HG03039 (cell line): ENCODE measurements at regions not wholly inside any gene's neighbourhood (a gene's known extent, or its start where the extent isn't known, plus 50 kb on each side); places are given as distances from the start of the nearest gene placed in this dataset.
"Not testable (repeated sequence)": the region's sequence is repeated elsewhere in the genome, so short reads cannot be mapped to it uniquely, and the experiment has no call there.

Experiments
- ATAC-seq: cut with Tn5 transposase; IDR thresholded peaks from one replicate; pipeline ENCODE4 v1.9.1; 2021; ENCODE audit warnings: mild to moderate bottlenecking, moderate library complexity; ENCODE audit not compliant: unreplicated experiment

DNA sequence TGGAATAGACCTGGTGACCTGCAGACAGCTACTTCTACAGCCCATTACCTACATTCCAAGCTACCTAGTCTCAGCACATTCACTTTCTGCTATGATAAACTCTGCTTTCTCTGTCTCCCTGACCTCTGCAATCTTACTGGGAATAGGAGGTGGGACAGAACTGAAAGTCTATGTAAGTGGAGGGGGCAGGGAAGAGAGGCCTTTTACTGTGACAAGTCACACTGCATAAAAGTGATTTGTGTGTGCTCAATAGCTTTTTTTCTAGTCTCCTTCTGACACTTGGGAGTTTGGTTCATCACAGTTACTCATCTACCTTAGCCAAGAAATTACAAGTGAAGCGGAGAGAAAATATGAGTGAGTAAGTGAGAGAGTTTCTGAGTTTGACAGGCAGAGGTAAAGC is 322.4 kb downstream of the OLFM4 start:
- ATAC-seq, result no peak

GRCh38 chr13:53357582-53357981 is 329.0 kb downstream of the OLFM4 start:
- peak; percentile 88 for ATAC-seq

DNA sequence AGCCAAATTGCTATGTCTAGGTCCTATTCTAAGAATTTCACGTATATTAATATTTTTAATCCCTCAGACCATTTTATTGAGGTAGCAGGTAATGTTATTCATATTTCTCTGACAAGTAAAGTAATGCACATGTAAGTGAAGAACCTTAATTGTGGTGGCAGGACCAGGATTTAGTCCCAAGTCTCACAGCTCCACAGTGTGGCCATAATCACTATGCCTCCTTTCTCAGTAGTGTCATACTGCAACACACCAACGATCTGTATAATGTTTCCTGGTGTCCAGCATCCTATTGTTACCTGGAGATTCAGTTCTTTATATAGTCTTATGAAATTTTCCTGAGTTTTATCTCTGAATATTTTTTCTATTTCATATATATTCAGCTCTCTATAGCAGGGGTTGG is 340.3 kb downstream of the OLFM4 start:
- ATAC-seq, result no peak

GRCh38 chr13:53379485-53379884 is 350.9 kb downstream of the OLFM4 start:
- ATAC-seq, result no peak

DNA sequence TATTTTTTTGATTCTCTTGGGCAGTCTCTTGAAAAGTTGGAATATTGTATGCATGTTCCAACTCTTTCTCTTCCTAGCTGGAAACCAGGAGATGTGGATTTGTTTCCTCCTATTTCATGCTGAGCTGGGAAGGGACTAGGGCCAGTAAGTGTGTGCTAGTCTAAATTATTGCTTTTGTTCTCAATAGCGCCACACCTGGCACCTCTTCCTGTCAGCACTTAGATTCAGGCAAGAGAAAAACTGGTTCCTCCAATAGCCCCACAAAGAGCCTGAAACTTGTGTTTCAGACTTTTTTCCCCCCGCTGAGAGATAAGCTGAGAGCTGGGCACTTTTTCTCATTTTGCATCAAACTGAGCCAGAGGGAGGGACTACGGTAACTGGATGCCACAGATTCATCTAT is 353.4 kb downstream of the OLFM4 start:
- ATAC-seq, result no peak

- no peak for ATAC-seq
These were observed 369.4 kb downstream of the OLFM4 start for GRCh38 chr13:53398051-53398450.

DNA sequence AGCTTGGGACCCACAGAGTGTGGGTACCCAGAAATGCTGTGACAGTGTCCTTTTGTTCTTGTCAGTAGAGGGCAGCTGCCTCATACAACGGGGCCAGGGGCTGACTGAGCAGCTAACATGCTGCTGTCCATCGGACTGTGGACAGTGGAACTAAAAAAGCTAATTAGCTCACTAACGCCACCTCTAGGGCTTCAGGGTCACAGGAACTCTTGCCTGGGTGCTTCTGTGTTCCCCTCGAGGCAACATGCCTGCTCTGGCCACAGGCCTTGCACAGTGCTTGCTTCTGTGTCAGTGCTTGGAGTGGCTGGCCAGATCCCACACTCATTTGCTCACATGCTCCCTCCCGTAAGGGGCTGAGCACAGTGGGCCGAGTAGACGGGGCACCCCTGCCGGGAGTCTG is 377.0 kb downstream of the OLFM4 start:
- ATAC-seq, result no peak

GRCh38 chr13:53408306-53408705 is 379.7 kb downstream of the OLFM4 start:
- no peak for ATAC-seq

DNA sequence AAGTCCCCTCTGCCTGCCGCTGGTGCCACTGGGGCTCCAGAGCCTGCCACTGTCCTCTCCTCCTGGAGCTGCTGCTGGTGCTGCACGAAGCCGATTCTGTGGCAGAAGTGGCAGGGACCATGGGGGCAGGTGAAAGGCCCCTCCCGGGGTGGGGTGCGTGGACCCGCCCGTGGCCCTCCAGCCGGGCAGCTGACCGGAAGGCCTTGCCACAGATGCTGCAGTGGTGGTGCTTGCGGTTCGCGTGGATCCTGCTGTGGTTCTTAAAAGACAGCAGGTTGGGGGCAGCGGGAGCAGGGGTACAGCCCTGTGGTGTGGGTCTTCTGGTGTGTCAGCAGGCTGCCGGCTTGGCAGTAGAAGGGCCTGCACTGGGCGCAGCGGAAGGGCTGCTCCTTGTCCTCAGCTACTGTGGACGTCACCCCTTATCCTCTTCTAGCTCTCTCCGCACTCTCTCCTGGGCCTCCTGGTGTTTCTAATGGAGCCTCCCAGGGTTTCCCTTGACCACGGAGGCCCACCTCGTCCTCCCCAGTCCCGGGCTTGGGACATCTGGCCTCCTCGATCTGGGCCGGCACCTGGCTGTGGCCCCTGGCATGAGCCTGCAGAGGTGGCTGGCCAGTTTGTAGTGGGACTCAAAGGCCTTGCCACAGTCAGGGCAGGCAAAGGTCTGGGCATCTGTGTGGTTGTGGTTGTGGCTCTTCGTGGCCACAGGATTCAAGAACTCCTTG is 380.4 kb downstream of the OLFM4 start:
- ATAC-seq, result no peak

GRCh38 chr13:53411463-53411862 is 382.9 kb downstream of the OLFM4 start:
- ATAC-seq, result no peak

DNA sequence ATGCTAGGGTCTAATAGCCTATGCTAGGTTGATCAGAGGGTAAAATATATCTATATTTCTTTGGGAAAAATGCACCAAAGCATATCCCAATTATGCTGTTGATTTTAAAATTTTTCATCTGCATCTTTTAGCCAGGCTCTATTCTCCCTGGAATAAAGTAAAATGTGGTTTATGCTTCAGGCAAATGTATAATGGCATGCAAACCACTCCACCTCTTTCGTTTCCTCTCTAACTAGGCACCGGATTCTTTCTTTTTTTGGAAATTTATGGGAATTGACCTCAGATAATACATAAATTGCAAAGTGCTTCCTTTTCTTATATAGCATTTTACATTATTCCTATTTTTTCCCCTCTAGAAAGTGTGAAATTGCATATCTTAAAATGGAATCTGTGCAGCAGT is 386.5 kb downstream of the OLFM4 start:
- no peak for ATAC-seq

DNA sequence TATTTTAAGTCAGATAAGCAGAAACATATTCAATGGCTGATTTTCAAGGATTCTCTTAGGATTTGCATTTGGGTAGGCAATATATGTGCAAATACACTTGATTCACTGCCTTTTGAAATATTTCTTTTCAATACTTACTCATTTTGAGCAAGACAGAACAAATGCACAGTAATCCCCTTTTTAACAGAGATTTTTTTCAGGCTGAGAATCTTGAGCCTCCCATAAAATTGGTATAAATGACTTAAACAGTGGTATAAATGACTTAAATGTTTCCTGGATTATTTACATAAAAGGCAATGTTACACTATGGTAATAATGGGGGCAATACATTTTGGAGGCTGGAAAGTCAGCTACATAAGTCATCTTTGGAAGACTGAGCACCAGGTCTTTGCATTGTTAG is 389.0 kb downstream of the OLFM4 start:
- ATAC-seq, result no peak

DNA sequence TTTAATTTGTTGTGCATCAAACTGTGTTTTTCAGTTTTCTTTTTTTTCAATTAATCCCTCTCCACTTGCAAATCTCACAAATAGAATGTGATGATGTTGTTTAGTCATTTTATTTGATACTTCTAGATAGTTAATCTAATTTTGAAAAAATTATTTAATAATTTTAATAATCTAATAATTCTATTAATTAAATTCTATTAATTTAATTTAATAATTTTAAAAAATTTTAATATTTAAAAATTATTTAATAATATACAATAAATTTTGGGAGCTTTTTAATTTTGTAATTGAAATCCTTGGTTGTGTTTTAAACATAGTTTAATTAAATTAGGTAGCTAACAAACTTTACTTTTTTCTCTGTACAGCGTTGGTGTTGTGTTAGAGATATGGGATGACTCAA is 393.8 kb downstream of the OLFM4 start:
- ATAC-seq, result no peak

DNA sequence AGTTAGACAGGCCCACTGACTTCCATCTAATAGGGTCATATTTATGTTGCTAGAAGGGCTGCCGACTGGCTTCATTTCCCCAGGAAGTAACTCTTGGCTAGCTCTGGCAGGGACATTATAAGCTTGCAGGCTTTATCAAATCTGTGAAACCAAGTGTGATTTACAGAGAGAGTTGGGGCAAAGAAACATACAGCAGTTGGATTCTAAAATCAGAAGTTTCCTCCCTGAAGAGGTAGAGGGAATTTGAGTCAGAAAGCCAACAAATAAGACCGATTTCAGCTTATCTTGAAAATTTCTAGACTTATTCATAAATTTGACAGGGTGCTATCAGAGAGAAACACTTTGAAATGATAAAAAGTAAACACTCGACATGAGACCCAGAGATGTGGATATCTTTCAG is 407.8 kb downstream of the OLFM4 start:
- ATAC-seq, result no peak

GRCh38 chr13:53439439-53440225 is 411.0 kb downstream of the OLFM4 start:
- no peak for ATAC-seq

DNA sequence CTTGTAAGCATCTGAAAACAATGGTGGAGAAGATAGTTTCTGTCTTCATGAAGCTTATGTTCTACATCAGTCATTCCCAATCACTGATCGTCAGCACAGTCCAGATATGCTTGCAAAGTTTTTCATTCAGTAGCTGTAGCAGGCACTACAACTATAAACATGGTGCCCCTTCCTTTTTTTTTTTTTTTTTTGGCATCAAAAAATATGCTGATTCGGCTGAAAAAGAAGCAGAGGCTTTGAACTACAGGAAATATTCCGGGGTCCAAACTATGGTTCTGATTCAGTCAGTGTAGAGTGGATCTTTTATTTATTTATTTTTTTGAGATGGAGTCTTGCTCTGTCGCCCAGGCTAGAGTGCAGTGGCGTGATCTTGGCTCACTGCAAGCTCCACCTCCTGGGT is 414.4 kb downstream of the OLFM4 start:
- ATAC-seq, result no peak

GRCh38 chr13:53445686-53446085 is 417.1 kb downstream of the OLFM4 start:
- no peak for ATAC-seq

- ATAC-seq, result no peak
These were observed 418.8 kb downstream of the OLFM4 start for GRCh38 chr13:53447456-53447855.

GRCh38 chr13:53447863-53448262 is 419.2 kb downstream of the OLFM4 start:
- ATAC-seq, result no peak

DNA sequence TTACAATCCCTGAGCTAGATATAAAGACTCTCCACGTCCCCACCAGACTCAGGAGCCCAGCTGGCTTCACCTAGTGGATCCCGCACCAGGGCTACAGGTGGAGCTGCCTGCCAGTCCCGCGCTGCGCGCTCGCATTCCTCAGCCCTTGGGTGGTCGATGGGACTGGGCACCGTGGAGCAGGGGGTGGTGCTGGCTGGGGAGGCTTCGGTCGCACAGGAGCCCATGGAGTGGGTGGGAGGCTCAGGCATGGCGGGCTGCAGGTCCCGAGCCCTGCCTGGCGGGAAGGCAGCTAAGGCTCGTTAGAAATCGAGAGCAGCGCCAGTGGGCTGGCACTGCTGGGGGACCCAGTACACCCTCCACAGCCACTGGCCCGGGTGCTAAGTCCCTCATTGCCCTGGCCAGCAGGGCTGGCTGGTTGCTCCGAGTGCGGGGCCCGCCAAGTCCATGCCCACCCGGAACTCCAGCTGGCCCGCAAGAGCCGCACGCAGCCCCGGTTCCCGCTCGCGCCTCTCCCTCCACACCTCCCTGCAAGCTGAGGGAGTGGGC is 423.7 kb downstream of the OLFM4 start:
- not testable (repeated sequence) for ATAC-seq

DNA sequence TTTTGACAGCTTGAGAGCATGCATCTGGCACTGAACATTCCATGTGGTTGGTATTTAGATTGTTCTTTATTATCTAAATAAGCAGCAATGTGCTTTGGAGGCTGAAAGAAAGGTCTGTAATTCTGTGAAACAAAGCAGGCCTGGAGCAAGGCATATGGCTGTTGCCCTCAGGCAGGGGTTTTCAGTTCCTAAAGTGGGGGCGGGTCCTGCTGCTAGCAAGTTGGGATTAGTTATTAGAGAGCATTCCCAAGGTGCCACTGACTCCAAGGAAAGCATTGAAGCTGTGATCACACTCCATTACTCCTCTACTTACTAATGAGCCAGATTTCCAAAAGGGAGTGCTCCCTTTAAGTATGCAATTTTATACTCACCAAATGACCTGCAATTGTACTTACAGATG is 432.2 kb downstream of the OLFM4 start:
- no peak for ATAC-seq

DNA sequence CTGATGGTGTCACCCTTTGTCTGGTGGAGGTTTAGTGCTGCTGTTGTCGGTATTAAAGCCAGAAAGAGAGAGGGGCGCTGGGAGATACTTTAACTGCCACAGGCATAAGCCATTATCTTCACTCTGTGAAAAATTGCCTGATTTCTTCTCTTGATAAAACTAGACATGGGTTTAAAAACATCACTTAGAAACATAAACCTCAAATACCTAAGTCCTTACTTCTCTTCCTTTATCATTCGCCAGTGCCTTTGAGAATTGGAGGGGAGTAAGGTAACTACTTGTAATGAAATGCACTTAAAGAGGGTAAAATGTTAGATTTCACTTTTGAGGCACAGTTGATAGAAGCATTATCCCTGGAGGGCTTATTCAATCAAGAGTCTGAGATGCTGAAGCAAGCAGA is 434.5 kb downstream of the OLFM4 start:
- no peak for ATAC-seq
